PC-3 (cell line): ENCODE measurements at regions not wholly inside any gene's neighbourhood (a gene's known extent, or its start where the extent isn't known, plus 50 kb on each side); places are given as distances from the start of the nearest gene placed in this dataset.

Experiments used
- CTCF ChIP-seq: fragments of 300-600 bp; sonication (generic); conservative IDR thresholded peaks from 2 replicates; pipeline ENCODE4 v1.5.1; 2017; ENCODE audit warnings: antibody characterized with exemption, low read depth, mild to moderate bottlenecking, low read length
- EZH2 ChIP-seq: fragments of 300-600 bp; sonication (generic); IDR thresholded peaks from one replicate; pipeline ENCODE4 v1.6.1; 2017; ENCODE audit warnings: antibody characterized with exemption, mild to moderate bottlenecking, low read length; ENCODE audit not compliant: unreplicated experiment
- EZH2phosphoT487 ChIP-seq: fragments of 300-600 bp; sonication (generic); IDR thresholded peaks from 2 replicates; pipeline ENCODE4 v1.6.1; 2018; ENCODE audit warnings: mild to moderate bottlenecking, antibody characterized with exemption, low read length, borderline replicate concordance

GRCh38 chr2:65663831-65664407 lies 231.5 kb upstream of the SPRED2 start:
- TF ChIP-seq CTCF (no peak), EZH2phosphoT487 (no peak), EZH2 (no peak)
